Type B pancreatic cell (in vitro differentiated cells): ENCODE measurements at regions not wholly inside any gene's neighbourhood (a gene's known extent, or its start where the extent isn't known, plus 50 kb on each side); places are given as distances from the start of the nearest gene placed in this dataset.
"Not testable (repeated sequence)": the region's sequence is repeated elsewhere in the genome, so short reads cannot be mapped to it uniquely, and the experiment has no call there.

Experiments
- DNase-seq: peaks from one replicate; pipeline ENCODE4 v3.0.0; 2021; ENCODE audit warnings: mixed read lengths; ENCODE audit not compliant: unreplicated experiment; ENCODE audit errors: extremely low spot score
- H3K27ac Mint-ChIP-seq: 2 replicates; pipeline ENCODE4 v1.8.0; 2021; ENCODE audit warnings: mild to moderate bottlenecking, mixed read lengths
- H3K27me3 Mint-ChIP-seq: 2 replicates; pipeline ENCODE4 v1.8.0; 2021; ENCODE audit warnings: mixed read lengths
- H3K36me3 Mint-ChIP-seq: 2 replicates; pipeline ENCODE4 v1.8.0; 2021; ENCODE audit warnings: mixed read lengths
- H3K4me1 Mint-ChIP-seq: one replicate; pipeline ENCODE4 v1.8.0; 2021; ENCODE audit warnings: mixed read lengths; ENCODE audit not compliant: unreplicated experiment
- H3K4me3 Mint-ChIP-seq: 2 replicates; pipeline ENCODE4 v1.8.0; 2021; ENCODE audit warnings: mild to moderate bottlenecking, mixed read lengths
- H3K9me3 Mint-ChIP-seq: 2 replicates; pipeline ENCODE4 v1.8.0; 2021; ENCODE audit warnings: mixed read lengths
- CTCF ChIP-seq: fragments of 200-600 bp; sonication (generic); conservative IDR thresholded peaks from 2 replicates; pipeline ENCODE4 v1.5.0; 2021; ENCODE audit warnings: antibody characterized with exemption, mild to moderate bottlenecking

GRCh38 chr16:66182592-66182991 is 183.9 kb upstream of the CDH5 start:
- no peak for DNase-seq
- Mint-ChIP-seq H3K4me3 (no peak overlapping the region), H3K27ac (no peak overlapping the region), H3K36me3 (no peaks in the 10 kb centered on the region), H3K27me3 (no peaks in the 10 kb centered on the region), H3K9me3 (peaks cover 6% of the 10 kb centered on the region), H3K4me1 (peaks cover 5% of the 10 kb centered on the region)
- no peak for TF ChIP-seq CTCF

DNA sequence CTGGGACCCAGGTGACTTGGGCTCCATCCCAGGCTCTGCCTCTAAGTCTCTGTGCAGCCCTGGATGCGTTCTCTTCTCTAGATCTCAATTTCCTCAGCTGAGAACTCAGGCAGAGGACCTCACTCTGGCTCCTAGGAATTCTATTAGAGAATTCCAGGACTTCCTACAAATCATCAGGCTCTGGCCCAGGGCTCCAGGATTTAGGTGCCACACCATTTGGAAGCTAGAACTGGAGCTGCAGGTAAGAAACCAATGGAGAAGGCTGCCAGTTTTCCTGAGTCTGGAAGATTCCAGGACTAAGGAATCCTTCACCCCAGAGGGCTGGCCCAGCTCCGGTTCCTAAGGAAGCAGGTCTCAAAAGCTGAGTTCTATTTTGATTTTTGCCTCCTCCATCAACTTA is 189.8 kb upstream of the CDH5 start:
- TF ChIP-seq CTCF, result no peak
- Mint-ChIP-seq H3K36me3 (no peaks in the 10 kb centered on the region), H3K9me3 (peaks cover 13% of the 10 kb centered on the region), H3K27me3 (peaks cover 8% of the 10 kb centered on the region), H3K4me1 (peaks cover 11% of the 10 kb centered on the region), H3K4me3 (no peak overlapping the region), H3K27ac (no peak overlapping the region)
- no peak for DNase-seq

- Mint-ChIP-seq H3K27me3 (peaks cover 11% of the 10 kb centered on the region), H3K9me3 (peaks cover 13% of the 10 kb centered on the region), H3K27ac (no peak overlapping the region), H3K36me3 (no peaks in the 10 kb centered on the region), H3K4me1 (peaks cover 11% of the 10 kb centered on the region), H3K4me3 (no peak overlapping the region)
- no peak for DNase-seq
- TF ChIP-seq CTCF, result no peak
These were observed 190.4 kb upstream of the CDH5 start for GRCh38 chr16:66176111-66176510.

GRCh38 chr16:66175636-66176035 is 190.9 kb upstream of the CDH5 start:
- no peak overlapping the region for H3K27ac Mint-ChIP-seq

GRCh38 chr16:66175058-66175457 is 191.4 kb upstream of the CDH5 start:
- no peak overlapping the region for H3K27ac Mint-ChIP-seq
- no peaks in the 10 kb centered on the region for H3K36me3 Mint-ChIP-seq

More at GRCh38 chr16:66175636-66176035, 190.9 kb upstream of the CDH5 start:
- no peak for DNase-seq
- Mint-ChIP-seq H3K9me3 (peaks cover 13% of the 10 kb centered on the region), H3K36me3 (no peaks in the 10 kb centered on the region), H3K27me3 (peaks cover 11% of the 10 kb centered on the region), H3K4me3 (no peak overlapping the region), H3K4me1 (peaks cover 11% of the 10 kb centered on the region)
- TF ChIP-seq CTCF, result no peak

DNA sequence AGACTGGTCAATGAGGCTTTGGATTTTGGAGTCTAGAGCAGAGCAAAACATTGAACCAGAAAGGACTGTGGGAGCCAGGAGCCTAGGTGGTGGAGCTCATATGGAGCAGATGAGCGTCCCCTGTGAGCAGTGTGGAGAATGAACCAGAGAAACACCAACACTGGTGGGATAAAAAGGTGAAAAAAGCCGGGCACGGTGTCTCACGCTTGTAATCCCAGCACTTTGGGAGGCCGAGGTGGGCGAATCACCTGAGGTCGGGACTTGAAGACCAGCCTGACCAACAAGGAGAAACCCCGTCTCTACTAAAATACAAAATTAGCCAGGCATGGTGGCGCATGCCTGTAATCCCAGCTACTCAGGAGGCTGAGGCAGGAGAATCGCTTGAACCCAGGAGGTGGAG is 192.7 kb upstream of the CDH5 start:
- not testable (repeated sequence) for H3K36me3 Mint-ChIP-seq, H3K27ac Mint-ChIP-seq, H3K4me3 Mint-ChIP-seq, H3K9me3 Mint-ChIP-seq, DNase-seq
- Mint-ChIP-seq H3K4me1 (peaks cover 11% of the 10 kb centered on the region), H3K27me3 (peaks cover 11% of the 10 kb centered on the region)

More at GRCh38 chr16:66175058-66175457, 191.4 kb upstream of the CDH5 start:
- H3K4me3 Mint-ChIP-seq, result no peak overlapping the region
- TF ChIP-seq CTCF, result no peak
- DNase-seq, result no peak
- peaks cover 11% of the 10 kb centered on the region for H3K4me1 Mint-ChIP-seq
- H3K9me3 Mint-ChIP-seq, result peaks cover 9% of the 10 kb centered on the region
- peaks cover 11% of the 10 kb centered on the region for H3K27me3 Mint-ChIP-seq

DNA sequence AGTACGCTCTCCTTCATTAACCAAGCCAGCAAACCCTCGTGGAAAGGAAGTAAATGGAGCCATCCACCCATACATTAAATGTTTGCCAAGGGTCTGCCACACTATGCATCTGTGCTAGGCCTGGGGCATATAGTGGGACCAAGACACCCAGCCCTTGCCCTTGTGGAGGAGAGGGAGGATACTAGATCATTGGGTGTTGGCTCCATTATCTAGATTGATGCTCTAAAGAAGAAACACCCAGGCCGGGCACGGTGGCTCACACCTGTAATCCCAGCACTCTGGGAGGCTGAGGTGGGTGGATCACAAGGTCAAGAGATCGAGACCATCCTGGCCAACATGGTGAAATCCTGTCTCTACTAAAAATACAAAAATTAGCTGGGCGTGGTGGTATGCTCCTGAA is 193.3 kb upstream of the CDH5 start:
- H3K27me3 Mint-ChIP-seq, result peaks cover 11% of the 10 kb centered on the region
- DNase-seq, H3K9me3 Mint-ChIP-seq, H3K4me3 Mint-ChIP-seq, H3K27ac Mint-ChIP-seq, H3K36me3 Mint-ChIP-seq: not testable (repeated sequence)
- H3K4me1 Mint-ChIP-seq, result peaks cover 11% of the 10 kb centered on the region
